ENCODE measurements at regions not wholly inside any gene's neighbourhood (a gene's known extent, or its start where the extent isn't known, plus 50 kb on each side); places are given as distances from the start of the nearest gene placed in this dataset.

GRCh38 chrX:109854096-109854495 lies 121.0 kb upstream of the ACSL4 start:
- TF ChIP-seq CTCF (IDR thresholded peaks at IDR 0.05; ENCODE audit: insufficient read depth, low read length) (no peak), GABPA (IDR thresholded peaks at IDR 0.05; ENCODE audit: low read depth) (no peak), POLR2AphosphoS5 (IDR thresholded peaks at IDR 0.05; ENCODE audit: low read depth) (no peak), SPI1 (IDR thresholded peaks at IDR 0.05; ENCODE audit: borderline replicate concordance, low read depth) (no peak)
- TF ChIP-seq, protein P1, sequence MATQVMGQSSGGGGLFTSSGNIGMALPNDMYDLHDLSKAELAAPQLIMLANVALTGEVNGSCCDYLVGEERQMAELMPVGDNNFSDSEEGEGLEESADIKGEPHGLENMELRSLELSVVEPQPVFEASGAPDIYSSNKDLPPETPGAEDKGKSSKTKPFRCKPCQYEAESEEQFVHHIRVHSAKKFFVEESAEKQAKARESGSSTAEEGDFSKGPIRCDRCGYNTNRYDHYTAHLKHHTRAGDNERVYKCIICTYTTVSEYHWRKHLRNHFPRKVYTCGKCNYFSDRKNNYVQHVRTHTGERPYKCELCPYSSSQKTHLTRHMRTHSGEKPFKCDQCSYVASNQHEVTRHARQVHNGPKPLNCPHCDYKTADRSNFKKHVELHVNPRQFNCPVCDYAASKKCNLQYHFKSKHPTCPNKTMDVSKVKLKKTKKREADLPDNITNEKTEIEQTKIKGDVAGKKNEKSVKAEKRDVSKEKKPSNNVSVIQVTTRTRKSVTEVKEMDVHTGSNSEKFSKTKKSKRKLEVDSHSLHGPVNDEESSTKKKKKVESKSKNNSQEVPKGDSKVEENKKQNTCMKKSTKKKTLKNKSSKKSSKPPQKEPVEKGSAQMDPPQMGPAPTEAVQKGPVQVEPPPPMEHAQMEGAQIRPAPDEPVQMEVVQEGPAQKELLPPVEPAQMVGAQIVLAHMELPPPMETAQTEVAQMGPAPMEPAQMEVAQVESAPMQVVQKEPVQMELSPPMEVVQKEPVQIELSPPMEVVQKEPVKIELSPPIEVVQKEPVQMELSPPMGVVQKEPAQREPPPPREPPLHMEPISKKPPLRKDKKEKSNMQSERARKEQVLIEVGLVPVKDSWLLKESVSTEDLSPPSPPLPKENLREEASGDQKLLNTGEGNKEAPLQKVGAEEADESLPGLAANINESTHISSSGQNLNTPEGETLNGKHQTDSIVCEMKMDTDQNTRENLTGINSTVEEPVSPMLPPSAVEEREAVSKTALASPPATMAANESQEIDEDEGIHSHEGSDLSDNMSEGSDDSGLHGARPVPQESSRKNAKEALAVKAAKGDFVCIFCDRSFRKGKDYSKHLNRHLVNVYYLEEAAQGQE (IDR thresholded peaks at IDR 0.05; ENCODE audit: insufficient replicate concordance, low read depth), result no peak
